Skeletal muscle cell (primary cell): ENCODE measurements at regions not wholly inside any gene's neighbourhood (a gene's known extent, or its start where the extent isn't known, plus 50 kb on each side); places are given as distances from the start of the nearest gene placed in this dataset.
"Not testable (repeated sequence)": the region's sequence is repeated elsewhere in the genome, so short reads cannot be mapped to it uniquely, and the experiment has no call there.

ENCODE experiments used
- DNase-seq: peaks from one replicate; pipeline ENCODE4 v3.0.0-alpha.2; 2010; ENCODE audit warnings: low read depth
- H3K4me3 ChIP-seq: 2 replicates; pipeline ENCODE4 v1.5.1; 2011; ENCODE audit warnings: low read depth, mild to moderate bottlenecking, control low read depth, low read length, moderate library complexity

DNA sequence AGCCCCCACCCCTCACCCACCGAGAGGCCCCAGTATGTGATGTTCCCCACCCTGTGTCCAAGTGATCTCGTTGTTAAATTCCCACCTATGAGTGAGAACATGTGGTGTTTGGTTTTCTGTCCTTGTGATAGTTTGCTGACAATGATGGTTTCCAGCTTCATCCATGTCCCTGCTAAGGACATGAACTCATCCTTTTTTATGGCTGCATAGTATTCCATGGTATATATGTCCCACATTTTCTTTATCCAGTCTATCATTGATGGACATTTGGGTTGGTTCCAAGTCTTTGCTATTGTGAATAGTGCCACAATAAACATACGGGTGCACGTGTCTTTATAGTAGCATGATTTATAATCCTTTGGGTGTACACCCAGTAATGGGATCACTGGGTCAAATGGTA, 79.2 kb downstream of the PXDC1 start:
- DNase-seq, H3K4me3 ChIP-seq: not testable (repeated sequence)

DNA sequence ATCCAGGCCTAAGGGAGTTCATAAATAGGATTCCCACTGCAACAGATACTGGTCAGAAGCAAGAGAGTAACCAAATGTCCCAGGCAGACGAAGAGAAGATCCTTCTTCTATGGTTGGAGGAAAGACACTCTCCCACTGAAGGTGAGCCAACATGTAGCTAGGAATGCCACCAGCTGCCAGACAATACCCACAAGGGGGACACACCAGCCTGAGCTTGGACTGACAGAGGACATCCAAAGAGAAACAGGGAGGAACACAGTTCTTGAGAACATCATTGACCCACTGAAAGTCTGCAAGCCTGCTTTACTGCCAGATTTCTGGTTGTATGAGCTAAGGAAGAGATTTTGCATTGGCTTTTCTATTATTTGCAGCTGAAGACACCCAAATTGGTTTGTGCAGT, 80.1 kb downstream of the PXDC1 start:
- no peak for DNase-seq
- no peak overlapping the region for H3K4me3 ChIP-seq

DNA sequence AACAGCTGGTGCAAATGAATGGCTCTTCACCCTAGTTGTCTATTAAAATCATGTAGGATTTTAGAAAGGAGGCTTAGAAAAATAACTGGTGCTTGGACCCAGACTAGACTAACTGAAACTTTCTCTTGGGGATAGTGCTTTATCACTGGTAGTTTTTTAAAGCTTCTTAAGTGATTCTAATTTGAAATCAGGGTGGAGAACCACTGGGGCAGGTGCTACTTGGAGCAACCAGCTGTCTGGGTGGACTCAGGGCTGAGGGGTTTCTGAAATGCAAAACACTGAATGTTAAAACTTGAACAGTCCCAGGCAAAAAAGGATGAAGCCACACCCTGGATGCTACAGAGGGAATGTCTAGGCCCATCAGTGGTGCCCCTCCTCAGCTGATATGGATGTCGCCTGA, 81.2 kb downstream of the PXDC1 start:
- DNase-seq: no peak
- no peak overlapping the region for H3K4me3 ChIP-seq

DNA sequence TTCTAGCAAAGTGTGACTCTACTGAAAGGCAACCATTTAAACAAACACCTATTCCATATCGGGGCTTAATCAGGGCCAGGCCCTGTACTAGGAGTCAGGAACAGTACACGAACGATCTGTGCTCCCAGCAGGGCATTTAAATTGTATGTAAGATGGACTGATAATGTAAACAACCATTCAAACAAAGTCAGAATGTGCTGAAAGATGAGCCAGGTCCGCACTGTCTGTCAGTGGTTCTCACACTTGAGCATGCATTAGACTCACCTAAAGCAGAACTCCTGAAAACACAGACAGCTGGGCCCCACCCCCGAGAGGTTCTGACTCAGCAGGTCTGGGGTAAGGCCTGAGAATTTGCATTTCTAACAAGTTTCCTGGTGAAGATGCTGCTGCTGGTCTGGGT, 81.6 kb downstream of the PXDC1 start:
- H3K4me3 ChIP-seq: no peak overlapping the region
- no peak for DNase-seq

DNA sequence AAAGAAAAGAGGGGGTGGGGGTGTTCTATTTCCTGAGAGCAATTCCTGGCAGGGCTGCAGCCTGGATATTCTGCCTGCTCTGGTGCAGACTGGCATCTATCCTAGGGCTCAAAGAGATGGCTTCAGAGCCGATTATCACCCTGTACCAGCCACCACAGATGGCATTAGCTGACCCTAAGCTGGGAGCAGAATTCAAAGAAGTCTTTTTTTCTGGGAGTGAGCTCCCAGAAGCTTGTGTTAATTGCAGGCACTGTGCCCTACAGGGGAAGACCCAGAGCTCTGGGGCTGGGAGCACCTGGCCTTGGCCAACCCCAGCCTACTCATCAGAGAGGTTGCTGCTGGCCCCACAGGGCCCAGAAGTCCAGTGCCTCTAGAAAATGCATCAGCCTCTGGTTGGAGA, 85.9 kb downstream of the PXDC1 start:
- no peak for DNase-seq

DNA sequence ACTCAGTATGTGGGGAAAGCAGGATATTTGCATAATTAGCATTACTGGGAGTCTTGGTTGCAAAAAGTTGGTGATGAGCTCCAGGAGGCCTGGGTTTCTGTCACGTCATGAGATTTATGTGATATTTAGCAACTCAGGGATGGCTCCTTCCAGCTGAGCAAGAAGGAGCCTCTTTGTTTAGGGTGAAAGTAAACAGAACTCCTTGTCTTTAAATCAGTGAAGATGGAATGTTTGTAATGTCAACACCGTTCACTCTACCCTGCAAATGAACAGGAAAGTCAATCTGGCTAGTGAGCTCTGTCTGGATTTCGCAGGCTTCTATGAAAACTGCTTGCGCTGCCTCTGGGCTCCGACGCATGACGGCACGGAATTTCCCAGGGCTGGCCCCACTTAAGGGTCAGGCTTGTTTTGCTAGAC, 86.9 kb downstream of the PXDC1 start:
- DNase-seq: no peak
- no peak overlapping the region for H3K4me3 ChIP-seq

More for the DNA sequence above, 85.9 kb downstream of the PXDC1 start:
- H3K4me3 ChIP-seq: no peak overlapping the region

DNA sequence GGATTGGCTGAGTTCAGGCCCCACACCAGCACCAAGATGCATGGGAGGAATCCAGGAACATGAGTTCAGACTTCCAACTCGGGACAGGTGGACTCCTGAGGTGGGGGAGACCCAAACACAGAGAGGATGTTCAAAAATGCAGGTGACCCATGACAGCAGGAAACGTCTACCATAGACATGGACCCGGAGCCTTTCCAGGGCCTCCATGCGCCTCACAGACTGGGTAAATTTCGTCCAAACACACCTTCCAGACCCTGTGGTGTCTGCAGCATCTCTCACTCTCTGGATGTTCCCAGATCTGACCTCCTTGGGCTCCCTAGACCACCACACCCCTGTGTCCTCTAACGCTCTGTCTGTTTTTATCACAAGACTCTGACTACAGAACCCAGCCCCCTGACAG, 87.7 kb downstream of the PXDC1 start:
- DNase-seq: no peak
- no peak overlapping the region for H3K4me3 ChIP-seq

DNA sequence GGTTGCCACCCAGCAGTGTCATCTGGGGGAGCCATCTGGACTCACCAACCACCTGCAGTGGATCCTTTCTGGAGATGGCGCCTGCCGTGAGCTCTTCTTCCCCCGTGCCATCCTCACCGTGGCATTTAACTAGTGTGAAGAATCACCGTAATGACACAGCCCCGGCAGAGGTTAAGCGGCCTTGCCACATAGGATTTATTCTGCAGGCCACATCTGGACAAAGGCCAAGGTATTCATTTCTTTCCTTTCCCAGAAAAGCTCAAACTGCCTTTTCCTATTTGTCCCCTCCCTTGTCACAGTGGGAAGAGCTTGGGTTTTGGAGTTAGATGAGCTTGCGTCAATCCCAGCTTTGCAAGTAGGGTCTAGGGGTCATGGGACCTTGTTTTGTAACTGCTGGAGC, 88.4 kb downstream of the PXDC1 start:
- DNase-seq: no peak
- H3K4me3 ChIP-seq: no peak overlapping the region

DNA sequence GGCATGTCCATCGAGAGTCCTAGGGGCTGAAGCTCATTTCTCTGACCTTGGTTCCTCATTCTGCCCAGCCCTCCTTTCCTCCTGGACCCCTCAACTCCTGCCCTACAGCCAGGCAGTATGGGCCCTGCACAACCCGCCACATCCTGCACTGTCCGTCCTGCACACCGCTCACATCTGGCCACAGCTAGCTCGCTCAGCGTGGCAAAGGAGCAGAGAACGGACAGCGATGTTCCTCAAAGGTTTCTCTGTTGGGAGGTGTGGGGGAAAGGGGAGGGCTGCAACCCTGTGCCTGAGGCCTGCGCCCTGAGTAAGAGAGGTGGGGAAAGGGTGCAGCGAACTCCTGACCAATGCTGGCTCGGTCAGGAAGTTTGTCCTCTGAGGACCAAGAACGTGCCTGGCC, 90.1 kb downstream of the PXDC1 start:
- no peak overlapping the region for H3K4me3 ChIP-seq
- no peak for DNase-seq

DNA sequence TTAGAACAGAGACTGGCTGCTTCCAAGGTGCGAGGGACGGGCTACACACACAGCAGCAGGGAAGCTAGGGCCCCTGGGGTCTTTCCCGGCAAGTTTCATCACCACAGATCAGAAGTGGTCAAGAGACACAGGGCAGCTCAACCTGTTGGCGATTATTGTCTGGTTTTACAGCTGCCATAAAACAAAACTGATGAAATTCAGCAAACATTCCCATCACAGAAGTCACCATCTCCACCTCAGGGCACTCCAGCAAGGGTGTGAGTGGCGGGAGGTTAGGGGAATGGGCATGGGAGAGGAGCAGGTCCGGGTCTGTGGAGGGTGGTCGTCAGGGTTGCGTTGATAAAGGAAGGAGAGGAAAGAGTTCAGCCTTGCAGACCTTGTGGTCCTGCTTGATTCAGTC, 91.0 kb downstream of the PXDC1 start:
- H3K4me3 ChIP-seq: no peak overlapping the region
- no peak for DNase-seq

DNA sequence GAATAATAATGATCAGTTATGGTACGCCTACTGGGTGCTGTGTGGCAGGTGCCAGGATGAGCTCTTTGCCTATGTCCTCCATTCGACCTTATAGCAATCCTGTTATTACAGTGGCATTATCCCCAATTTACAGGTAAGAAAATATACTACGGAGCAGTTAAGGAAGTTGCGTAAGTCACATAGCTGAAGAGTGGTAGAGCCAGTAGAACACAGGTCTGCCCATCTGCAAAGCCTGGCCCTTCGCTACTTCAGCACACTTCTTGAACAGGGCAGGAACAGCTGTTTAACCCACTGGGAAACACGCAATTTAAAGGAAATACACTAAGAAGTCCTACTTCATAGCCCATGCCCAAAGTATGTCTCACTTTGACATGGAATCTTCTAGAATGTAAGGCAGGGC, 91.8 kb downstream of the PXDC1 start:
- no peak for DNase-seq
- H3K4me3 ChIP-seq: no peak overlapping the region

DNA sequence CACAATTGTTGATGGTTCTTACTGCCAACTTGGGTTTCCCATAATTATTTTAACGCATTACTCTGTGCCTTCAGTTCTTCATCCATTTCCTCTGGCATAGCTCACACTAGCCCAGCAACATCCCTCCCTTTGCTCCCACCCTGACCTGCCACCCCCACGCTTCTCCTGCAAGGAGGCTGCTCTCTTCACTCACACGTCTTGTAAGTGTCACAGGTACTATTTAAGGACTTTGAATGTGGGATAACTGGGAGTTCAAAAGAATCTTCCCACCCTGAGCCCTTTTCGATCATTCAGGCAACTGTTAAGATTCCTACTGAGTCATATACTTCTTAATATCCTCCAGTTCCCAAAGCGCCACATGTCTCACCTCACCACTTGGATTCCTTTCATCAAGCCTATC, 95.4 kb downstream of the PXDC1 start:
- no peak for DNase-seq
- H3K4me3 ChIP-seq: no peak overlapping the region

DNA sequence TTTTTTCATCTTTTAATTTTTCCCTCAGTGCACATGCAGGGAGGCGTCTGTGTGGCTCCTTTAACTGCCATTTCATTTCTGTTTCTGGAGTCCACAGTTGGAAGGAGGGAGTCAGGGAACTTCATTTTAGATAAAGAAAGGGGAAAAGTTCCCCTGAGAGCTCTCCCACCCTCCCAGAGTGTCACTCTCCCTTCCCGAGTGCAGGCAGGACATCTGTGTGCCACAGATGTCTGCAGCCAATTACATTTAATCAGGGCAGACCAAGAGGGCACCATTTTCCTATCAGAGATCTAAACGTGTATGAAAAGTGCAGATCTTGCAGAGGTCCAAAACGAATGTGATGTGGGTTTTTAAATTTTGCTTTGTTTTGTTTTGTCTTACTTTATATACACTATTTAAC, 96.6 kb downstream of the PXDC1 start:
- no peak for DNase-seq
- no peak overlapping the region for H3K4me3 ChIP-seq

DNA sequence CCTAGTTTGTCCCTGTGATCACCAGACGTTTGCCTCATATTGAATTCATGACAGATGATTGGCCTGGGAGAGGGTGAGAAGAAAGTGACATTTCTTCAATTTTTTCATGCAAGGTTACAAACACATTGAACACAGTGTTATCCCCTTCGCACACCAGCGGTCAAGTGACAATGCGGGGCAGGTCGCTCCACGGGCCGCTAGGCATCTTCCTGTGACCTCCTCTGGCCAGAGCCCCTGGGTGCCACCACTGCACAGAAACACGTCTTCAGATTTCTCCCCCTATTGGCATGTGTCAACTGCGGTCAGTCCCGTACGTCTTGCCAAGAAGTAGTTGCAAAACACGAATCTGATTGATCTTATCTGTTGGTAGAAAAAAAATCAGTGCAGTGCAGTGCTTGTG, 97.1 kb downstream of the PXDC1 start:
- no peak for DNase-seq
- no peak overlapping the region for H3K4me3 ChIP-seq

DNA sequence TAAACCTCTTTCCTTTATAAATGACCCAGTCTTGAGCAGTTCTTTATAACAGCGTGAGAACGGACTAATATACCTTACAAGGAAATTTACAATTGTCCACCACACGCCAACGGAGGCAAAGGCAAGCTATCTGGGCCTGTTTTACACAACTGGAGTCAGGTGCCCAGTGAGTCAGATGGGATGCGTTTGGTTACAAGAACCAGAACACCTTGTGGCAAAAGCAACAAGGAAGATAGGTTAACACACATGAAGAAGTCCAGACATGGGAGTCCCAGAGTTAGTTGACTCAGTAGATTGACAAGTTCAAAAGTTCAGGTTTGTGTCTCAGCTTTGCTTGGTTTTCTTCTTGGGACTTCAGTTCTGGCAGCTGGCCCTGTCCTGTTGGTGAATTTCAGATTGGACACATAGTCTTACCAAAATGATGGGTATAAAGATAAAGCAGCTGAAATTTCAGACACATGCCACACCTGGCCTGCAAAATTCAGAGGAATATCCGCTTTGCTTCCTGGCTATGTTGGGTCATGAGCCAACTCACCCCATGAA, 97.9 kb downstream of the PXDC1 start:
- H3K4me3 ChIP-seq: no peak overlapping the region
- DNase-seq: no peak

DNA sequence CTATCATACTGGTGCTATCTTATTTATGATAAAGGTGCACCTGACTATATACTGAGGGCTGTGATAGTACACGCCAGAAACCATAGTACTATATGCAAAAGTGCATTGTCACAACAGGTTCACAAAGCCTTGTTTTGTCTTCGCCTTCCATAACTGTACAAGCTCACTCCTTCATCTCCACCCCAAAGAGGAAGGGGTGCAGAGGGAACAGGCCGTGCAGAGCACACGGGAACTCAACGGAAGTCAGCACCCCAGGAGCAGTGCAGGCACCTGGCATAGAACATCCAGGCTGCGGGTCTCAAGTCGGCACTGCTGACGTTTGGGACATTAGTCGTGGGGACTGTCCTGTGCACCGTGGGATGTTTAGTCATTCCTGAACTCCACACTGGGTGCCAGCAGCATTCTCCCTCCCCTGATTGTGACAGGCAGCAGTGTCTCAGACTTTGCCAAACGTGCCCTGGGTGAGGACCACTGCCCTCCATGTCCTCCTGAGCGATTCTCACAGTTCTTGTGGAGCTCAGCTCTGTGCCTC, 99.7 kb downstream of the PXDC1 start:
- H3K4me3 ChIP-seq: no peak overlapping the region
- no peak for DNase-seq

DNA sequence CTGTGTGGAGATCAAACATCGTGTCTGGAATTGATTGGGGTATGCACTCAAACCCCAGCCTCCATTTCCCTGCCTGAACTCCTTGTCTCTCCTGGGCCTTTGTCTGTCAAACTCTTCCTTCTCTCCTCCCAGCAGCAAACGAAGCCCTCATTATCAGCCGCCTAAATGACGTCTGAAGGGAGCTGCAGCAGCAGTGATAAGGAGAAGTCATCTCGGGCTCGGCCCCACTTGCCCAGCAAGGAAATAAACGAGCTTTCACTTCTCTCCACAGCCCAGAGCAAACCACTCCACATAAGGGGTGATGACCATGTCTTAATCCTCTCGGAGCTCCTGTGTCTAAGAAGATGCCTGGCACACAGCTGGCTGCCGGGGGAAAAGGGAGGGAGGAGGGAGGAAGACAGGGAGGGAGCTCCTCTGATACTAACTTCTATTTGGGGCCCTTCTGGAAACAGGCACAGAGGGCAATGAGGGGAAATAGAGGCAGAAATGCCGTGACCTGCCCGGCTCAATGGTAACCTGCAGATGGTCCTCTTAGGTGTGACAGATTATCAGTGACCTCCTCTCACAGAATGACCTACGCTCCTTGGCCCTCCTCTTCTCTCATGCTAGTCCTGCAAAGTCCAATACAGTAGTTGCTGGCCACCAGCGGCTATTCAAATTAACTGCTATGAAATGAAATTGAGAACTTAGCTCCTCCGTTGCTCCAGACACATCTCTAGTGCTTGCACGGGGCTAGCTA, 100.4 kb downstream of the PXDC1 start:
- DNase-seq: no peak
- H3K4me3 ChIP-seq: no peak overlapping the region

DNA sequence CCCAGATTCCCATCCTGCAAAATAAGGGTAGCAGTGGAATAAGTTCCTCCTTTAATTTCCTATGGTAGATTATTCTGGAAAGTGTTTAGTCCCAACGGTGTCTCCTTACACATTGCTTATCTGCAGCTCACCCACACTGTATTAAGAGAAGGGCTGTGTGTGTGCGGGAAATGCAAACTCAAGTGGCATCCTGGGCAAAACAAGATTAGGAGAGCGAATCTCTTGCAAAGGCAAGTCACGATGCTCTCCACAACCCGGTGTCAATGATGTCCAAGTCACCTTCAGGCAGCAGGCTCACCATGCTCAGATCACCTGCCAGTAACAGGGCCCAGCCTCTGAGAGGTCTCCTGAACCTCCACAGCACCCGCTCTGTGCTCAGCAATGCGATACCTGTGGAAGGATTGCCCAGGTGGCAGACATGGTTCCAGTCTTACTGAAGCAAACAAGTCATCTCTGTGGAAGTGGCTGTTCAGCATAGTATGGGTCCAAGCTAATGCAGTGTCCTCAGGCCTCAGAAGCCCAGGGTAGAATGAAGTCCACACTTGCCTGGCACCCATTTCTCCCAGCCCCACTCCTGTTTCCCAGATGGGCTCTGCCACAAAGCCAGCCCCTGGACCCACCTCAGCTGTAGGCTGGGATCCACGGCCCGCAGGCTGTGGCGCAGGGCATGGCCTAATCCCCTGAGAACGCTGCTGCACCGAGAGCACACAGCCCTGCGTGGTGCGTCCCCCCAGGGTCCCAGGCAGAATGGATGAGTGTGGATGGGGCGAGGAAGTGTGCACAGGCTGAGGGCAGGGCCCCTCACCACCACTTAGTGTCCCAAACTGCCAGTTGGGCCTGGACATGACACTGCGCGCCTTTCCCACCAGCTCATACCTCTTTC, 101.2 kb downstream of the PXDC1 start:
- no peak for DNase-seq
- H3K4me3 ChIP-seq: no peak overlapping the region

DNA sequence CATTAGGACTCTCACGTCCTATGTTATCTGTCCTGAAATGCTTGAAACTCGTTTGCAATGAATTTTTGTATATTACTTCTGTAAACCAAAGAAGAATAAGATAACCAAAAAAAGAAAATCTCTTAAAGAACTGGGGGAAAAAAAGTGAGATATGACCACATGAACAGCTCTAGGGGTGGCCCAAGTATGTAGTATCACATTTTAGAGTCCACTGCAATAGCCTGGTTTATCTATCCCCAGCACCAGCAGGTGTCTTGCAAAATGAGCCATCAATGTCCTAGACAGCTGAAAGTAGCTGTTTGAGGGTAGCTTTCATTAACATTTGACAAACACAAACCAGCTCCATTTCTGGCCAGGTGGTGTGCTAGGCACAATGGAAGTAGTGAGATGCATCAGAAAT, 102.8 kb downstream of the PXDC1 start:
- DNase-seq: no peak
- no peak overlapping the region for H3K4me3 ChIP-seq

DNA sequence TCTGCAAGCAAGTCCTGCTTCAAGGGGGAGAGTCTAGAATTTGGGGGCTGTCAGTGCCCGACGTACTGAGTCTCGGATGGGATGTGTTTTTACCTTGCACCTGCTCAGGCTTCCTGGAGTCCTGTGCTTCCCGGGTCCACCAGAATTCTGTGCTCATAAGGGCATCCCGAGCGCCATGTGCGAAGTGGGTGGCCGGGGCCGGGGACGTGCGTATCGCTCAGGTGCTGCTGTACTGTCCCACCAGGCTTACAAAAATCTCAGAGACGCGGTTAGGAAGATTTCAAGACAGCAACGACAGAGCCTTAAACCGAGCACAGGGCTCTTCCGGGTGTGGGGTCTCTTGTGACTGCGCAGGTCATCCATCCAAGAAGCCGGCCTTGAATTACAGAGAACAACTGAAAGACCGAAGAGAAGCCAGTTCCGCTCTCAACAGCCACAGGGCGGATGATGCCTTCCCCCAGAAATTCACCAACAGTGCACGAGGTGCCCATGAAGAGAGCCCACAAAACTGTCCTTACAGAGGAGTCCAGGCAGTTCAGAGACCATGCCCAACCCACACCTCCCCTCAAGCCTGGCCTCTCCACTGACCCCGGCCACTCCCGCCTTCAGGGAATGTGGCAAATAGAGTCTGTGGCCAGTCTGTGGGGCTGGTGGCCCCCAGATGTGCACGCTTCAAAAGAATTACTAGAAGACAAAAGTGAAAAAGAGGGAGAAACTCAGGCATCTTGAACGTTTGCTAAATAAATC, 104.7 kb downstream of the PXDC1 start:
- no peak overlapping the region for H3K4me3 ChIP-seq
- no peak for DNase-seq
